Upper lobe of right lung (tissue), 1 donor: ENCODE measurements at regions not wholly inside any gene's neighbourhood (a gene's known extent, or its start where the extent isn't known, plus 50 kb on each side); places are given as distances from the start of the nearest gene placed in this dataset.

Experiments
- ATAC-seq: fragments of 200-7000 bp; cut with Tn5 transposase; one replicate; pipeline ENCODE4 v1.9.1; 2020; ENCODE audit warnings: mild to moderate bottlenecking, moderate library complexity
- DNase-seq: peaks from one replicate; pipeline ENCODE4 v3.0.0-alpha.2; 2020
- H3K27ac ChIP-seq: fragments of 200-600 bp; one replicate; pipeline ENCODE4 v1.8.0; 2022
- H3K27me3 ChIP-seq: fragments of 200-600 bp; one replicate; pipeline ENCODE4 v1.8.0; 2022; ENCODE audit warnings: mild to moderate bottlenecking
- H3K36me3 ChIP-seq: fragments of 200-600 bp; one replicate; pipeline ENCODE4 v1.8.0; 2022
- H3K4me1 ChIP-seq: fragments of 200-600 bp; one replicate; pipeline ENCODE4 v1.8.0; 2022
- H3K4me3 ChIP-seq: fragments of 200-600 bp; one replicate; pipeline ENCODE4 v1.8.0; 2022; ENCODE audit warnings: mild to moderate bottlenecking
- H3K9me3 ChIP-seq: fragments of 200-600 bp; one replicate; pipeline ENCODE4 v1.8.0; 2022
- CTCF ChIP-seq: fragments of 200-600 bp; IDR thresholded peaks from one replicate; pipeline ENCODE4 v1.8.0; 2022; ENCODE audit warnings: antibody characterized with exemption
- intact Hi-C: fragments of 100-400 bp; cut with DNase I; formaldehyde crosslinking; loops from one replicate; pipeline ENCODE4 v1.11.0; 2022
- donor health status: DM: no; HTN: yes; CAD: no; lungs with severe emphysema.

DNA sequence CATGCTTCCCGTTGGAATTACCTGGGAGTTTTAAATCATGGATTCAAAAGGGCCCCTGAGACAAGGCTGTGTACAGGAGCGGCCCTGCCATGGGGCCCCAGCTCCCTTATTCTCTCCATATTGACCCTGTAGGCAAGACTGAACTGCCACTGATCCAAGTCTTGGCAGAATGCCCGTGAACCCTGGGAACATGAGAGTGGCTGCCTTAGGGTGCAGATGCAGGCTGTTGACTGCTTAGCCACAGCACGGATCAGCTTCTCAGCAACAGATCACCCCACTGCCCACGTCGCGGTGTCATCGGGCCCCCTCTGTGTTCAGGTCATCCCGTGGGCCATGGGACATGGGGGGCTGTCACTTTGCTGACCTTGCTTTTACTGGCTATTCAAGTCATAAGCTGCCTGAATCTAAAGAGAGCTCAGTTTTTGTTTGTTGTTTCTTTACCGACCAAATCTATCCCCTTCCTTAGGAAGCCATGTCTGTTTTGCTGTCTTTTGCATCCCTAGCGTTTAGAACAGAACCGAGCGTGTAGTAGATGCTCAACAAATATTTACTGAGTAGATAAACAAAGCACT is 83.4 kb downstream of the MATN1 start:
- TF ChIP-seq CTCF: no peak
- H3K27me3 ChIP-seq: peaks cover 6% of the 10 kb centered on the region
- intact Hi-C loops: no loop called here
- ATAC-seq: no peak
- peak; percentile 18 for DNase-seq
- no peaks in the 10 kb centered on the region for H3K9me3 ChIP-seq
- H3K4me3 ChIP-seq: no peak overlapping the region
- no peak overlapping the region for H3K27ac ChIP-seq
- no peaks in the 10 kb centered on the region for H3K36me3 ChIP-seq
- no peaks in the 10 kb centered on the region for H3K4me1 ChIP-seq

- intact Hi-C loops: no loop called here
- DNase-seq (peak; percentile 45), ATAC-seq (no peak)
- H3K27ac ChIP-seq: no peak overlapping the region
- H3K9me3 ChIP-seq: no peaks in the 10 kb centered on the region
- no peak for TF ChIP-seq CTCF
- H3K4me3 ChIP-seq: no peak overlapping the region
- peaks cover 6% of the 10 kb centered on the region for H3K27me3 ChIP-seq
- H3K4me1 ChIP-seq: no peaks in the 10 kb centered on the region
- no peaks in the 10 kb centered on the region for H3K36me3 ChIP-seq
Observed at GRCh38 chr1:30638811-30639210, 84.6 kb downstream of the MATN1 start.

GRCh38 chr1:30638086-30638485 is 85.3 kb downstream of the MATN1 start:
- Histone ChIP-seq H3K9me3 (no peaks in the 10 kb centered on the region), H3K4me3 (no peak overlapping the region), H3K4me1 (no peaks in the 10 kb centered on the region), H3K27me3 (peaks cover 3% of the 10 kb centered on the region), H3K36me3 (no peaks in the 10 kb centered on the region), H3K27ac (no peak overlapping the region)
- TF ChIP-seq CTCF: no peak
- intact Hi-C loops: no loop called here
- ATAC-seq: no peak
- peak; percentile 6 for DNase-seq

- Histone ChIP-seq H3K27me3 (no peaks in the 10 kb centered on the region), H3K36me3 (no peaks in the 10 kb centered on the region), H3K4me3 (no peak overlapping the region), H3K27ac (no peak overlapping the region), H3K4me1 (no peaks in the 10 kb centered on the region), H3K9me3 (no peaks in the 10 kb centered on the region)
- no peak for TF ChIP-seq CTCF
- intact Hi-C loops: no loop called here
- no peak for ATAC-seq
- DNase-seq: peak; percentile 22
Observed at GRCh38 chr1:30637183-30637980, 86.0 kb downstream of the MATN1 start.

DNA sequence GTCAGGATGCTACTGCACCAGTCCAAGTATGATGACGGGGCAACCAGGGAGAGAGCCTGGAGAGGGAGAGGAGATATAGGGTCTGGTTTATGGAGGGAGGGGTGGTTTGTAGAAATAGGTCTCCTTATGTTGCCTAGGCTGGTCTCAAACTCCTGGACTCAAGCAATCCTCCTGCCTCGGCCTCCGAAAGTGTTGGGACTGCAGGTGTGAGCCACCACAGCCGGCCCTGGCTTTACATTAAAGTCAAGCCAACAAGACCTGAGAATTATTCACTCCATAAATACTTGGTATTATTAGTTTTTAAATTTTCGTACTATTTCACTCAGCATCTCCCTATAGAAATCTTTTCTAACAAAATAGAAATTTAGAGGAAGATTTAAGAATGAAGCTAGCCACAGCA is 86.8 kb downstream of the MATN1 start:
- intact Hi-C loops: no loop called here

More for the DNA sequence above, 86.8 kb downstream of the MATN1 start:
- no peaks in the 10 kb centered on the region for H3K27me3 ChIP-seq
- TF ChIP-seq CTCF: no peak
- H3K36me3 ChIP-seq: no peaks in the 10 kb centered on the region
- no peak overlapping the region for H3K4me3 ChIP-seq
- no peaks in the 10 kb centered on the region for H3K4me1 ChIP-seq
- H3K9me3 ChIP-seq: no peaks in the 10 kb centered on the region
- DNase-seq: peak; percentile 23
- ATAC-seq: no peak
- H3K27ac ChIP-seq: no peak overlapping the region
